Choroid plexus epithelial cell (primary cell): ENCODE measurements at regions not wholly inside any gene's neighbourhood (a gene's known extent, or its start where the extent isn't known, plus 50 kb on each side); places are given as distances from the start of the nearest gene placed in this dataset.
A peak's percentile ranks its signal among the peaks of the same experiment; 100 is the strongest.

Experiments used
- DNase-seq: peaks from one replicate; pipeline ENCODE4 v3.0.0-alpha.2; 2010; ENCODE audit warnings: low read depth
- H3K4me3 ChIP-seq: 2 replicates; pipeline ENCODE4 v1.5.1; 2011; ENCODE audit warnings: low read depth, mild to moderate bottlenecking, control low read depth, low read length, moderate library complexity
- CTCF ChIP-seq: conservative IDR thresholded peaks from 2 replicates; pipeline ENCODE4 v1.5.1; 2011; ENCODE audit warnings: low read depth, mild to moderate bottlenecking, control low read depth, inconsistent platforms, low read length, moderate library complexity

- no peak overlapping the region for H3K4me3 ChIP-seq
- DNase-seq, result no peak
- TF ChIP-seq CTCF, result no peak
These were observed 388.4 kb upstream of the JARID2 start for GRCh38 chr6:14857501-14857900.

GRCh38 chr6:14858808-14859207 is 387.1 kb upstream of the JARID2 start:
- TF ChIP-seq CTCF, result no peak
- no peak overlapping the region for H3K4me3 ChIP-seq
- no peak for DNase-seq

- no peak for TF ChIP-seq CTCF
- H3K4me3 ChIP-seq, result no peak overlapping the region
- DNase-seq, result no peak
These were observed 385.1 kb upstream of the JARID2 start for GRCh38 chr6:14860774-14861173.

- DNase-seq, result no peak
- H3K4me3 ChIP-seq, result no peak overlapping the region
- no peak for TF ChIP-seq CTCF
These were observed 384.4 kb upstream of the JARID2 start for GRCh38 chr6:14861491-14861943.

- no peak overlapping the region for H3K4me3 ChIP-seq
- no peak for DNase-seq
- TF ChIP-seq CTCF, result no peak
These were observed 383.0 kb upstream of the JARID2 start for GRCh38 chr6:14862845-14863244.

GRCh38 chr6:14863902-14864850 is 381.7 kb upstream of the JARID2 start:
- peak; percentile 17 for TF ChIP-seq CTCF
- no peak for DNase-seq
- H3K4me3 ChIP-seq, result no peak overlapping the region

- H3K4me3 ChIP-seq, result no peak overlapping the region
- DNase-seq, result peak; percentile 12
- TF ChIP-seq CTCF, result no peak
These were observed 380.3 kb upstream of the JARID2 start for GRCh38 chr6:14865531-14866100.
